Thyroid gland (tissue), 4 donors: ENCODE measurements at regions not wholly inside any gene's neighbourhood (a gene's known extent, or its start where the extent isn't known, plus 50 kb on each side); places are given as distances from the start of the nearest gene placed in this dataset.

ENCODE experiments used
- CTCF ChIP-seq, 6 experiments: fragments of 200-600 bp in 3 of 6; fragments of 450-650 bp in 3 of 6; sonication (generic) in 3 of 6; IDR thresholded peaks; one replicate each; pipeline ENCODE4 v1.5.1; 2016 to 2019; ENCODE audit warnings: antibody characterized with exemption in 6 of 6, mild to moderate bottlenecking in 2 of 6, inconsistent platforms in 1 of 6, moderate library complexity in 1 of 6
- POLR2A ChIP-seq, 2 donors: fragments of 450-650 bp; IDR thresholded peaks; one replicate each; pipeline ENCODE4 v1.6.1; 2017; ENCODE audit warnings: antibody characterized with exemption in 2 of 2, mild to moderate bottlenecking in 2 of 2, moderate library complexity in 1 of 2

- TF ChIP-seq CTCF (IDR thresholded peaks at IDR 0.05) = no peak
- no peak for TF ChIP-seq POLR2A (IDR thresholded peaks at IDR 0.05)
Observed at GRCh38 chr5:51159606-51160005, 223.6 kb upstream of the ISL1 start.
